Stimulated activated CD4-positive, alpha-beta T cell treated with anti-CD3 and anti-CD28 coated beads, Interleukin-2, amount 100 ng/mL, for 24 hours (primary cell): ENCODE measurements at regions not wholly inside any gene's neighbourhood (a gene's known extent, or its start where the extent isn't known, plus 50 kb on each side); places are given as distances from the start of the nearest gene placed in this dataset.
A peak's percentile ranks its signal among the peaks of the same experiment; 100 is the strongest.

Experiments used
- DNase-seq, 2 donors: peaks; one replicate each; pipeline ENCODE4 v3.0.0-alpha.2; 2020

GRCh38 chr10:110355141-110355831 lies 50.6 kb upstream of the SMNDC1 start:
- DNase-seq, result peak in 1 of 2 donors; percentile 27

GRCh38 chr10:110355922-110356627 lies 51.4 kb upstream of the SMNDC1 start:
- DNase-seq, result peak in 1 of 2 donors; percentile 32

- DNase-seq, result peak; percentile 75
Observed at GRCh38 chr10:110356628-110357245, 52.0 kb upstream of the SMNDC1 start.

GRCh38 chr10:110357252-110357780 lies 52.6 kb upstream of the SMNDC1 start:
- DNase-seq, result peak; percentile 71 to 73

- no peak for DNase-seq
Observed at GRCh38 chr10:110357871-110358270, 53.2 kb upstream of the SMNDC1 start.

GRCh38 chr10:110358278-110358677 lies 53.6 kb upstream of the SMNDC1 start:
- DNase-seq, result no peak

GRCh38 chr10:110358869-110359629 lies 54.3 kb upstream of the SMNDC1 start:
- DNase-seq, result no peak

GRCh38 chr10:110360857-110361474 lies 56.2 kb upstream of the SMNDC1 start:
- DNase-seq, result no peak

- peak in 1 of 2 donors; percentile 33 for DNase-seq
Observed at GRCh38 chr10:110361800-110362456, 57.2 kb upstream of the SMNDC1 start.

GRCh38 chr10:110363572-110364411 lies 59.1 kb upstream of the SMNDC1 start:
- DNase-seq, result peak; percentile 43 to 45

- peak; percentile 56 to 59 for DNase-seq
Observed at GRCh38 chr10:110364531-110364937, 59.8 kb upstream of the SMNDC1 start.

- DNase-seq, result no peak
Observed at GRCh38 chr10:110365356-110366143, 60.8 kb upstream of the SMNDC1 start.

- DNase-seq, result no peak
Observed at GRCh38 chr10:110366635-110367034, 61.9 kb upstream of the SMNDC1 start.

- DNase-seq, result no peak
Observed at GRCh38 chr10:110368002-110368401, 63.3 kb upstream of the SMNDC1 start.

GRCh38 chr10:110368556-110368955 lies 63.8 kb upstream of the SMNDC1 start:
- DNase-seq, result no peak

- no peak for DNase-seq
Observed at GRCh38 chr10:110370006-110370405, 65.3 kb upstream of the SMNDC1 start.

- no peak for DNase-seq
Observed at GRCh38 chr10:110372656-110373055, 67.9 kb upstream of the SMNDC1 start.

- no peak for DNase-seq
Observed at GRCh38 chr10:110373059-110373458, 68.3 kb upstream of the SMNDC1 start.

GRCh38 chr10:110373857-110374654 lies 69.3 kb upstream of the SMNDC1 start:
- DNase-seq, result no peak
